GM23338 (cell line): ENCODE measurements at regions not wholly inside any gene's neighbourhood (a gene's known extent, or its start where the extent isn't known, plus 50 kb on each side); places are given as distances from the start of the nearest gene placed in this dataset.

Source experiments
- ATAC-seq: fragments of 200-7000 bp; cut with Tn5 transposase; 3 replicates; pipeline ENCODE4 v1.9.1; 2020
- DNase-seq: peaks from one replicate; pipeline ENCODE4 v3.0.0-alpha.2; 2015; ENCODE audit warnings: low spot score
- H2AFZ ChIP-seq: fragments of 200-600 bp; sonication (generic); 2 replicates; pipeline ENCODE4 v1.8.0; 2016; ENCODE audit warnings: antibody characterized with exemption, mild to moderate bottlenecking, moderate library complexity
- H3F3A ChIP-seq: fragments of 200-600 bp; sonication (generic); replicated peaks from 2 replicates; pipeline ENCODE4 v1.8.0; 2017; ENCODE audit warnings: antibody characterized with exemption, mixed run types, low read depth
- H3K27ac ChIP-seq: fragments of 200-600 bp; sonication (generic); 2 replicates; pipeline ENCODE4 v1.6.1; 2016; ENCODE audit warnings: low read depth
- H3K27me3 ChIP-seq: fragments of 200-600 bp; sonication (generic); 2 replicates; pipeline ENCODE4 v1.8.0; 2016; ENCODE audit warnings: mild to moderate bottlenecking, mixed run types, moderate library complexity; ENCODE audit not compliant: insufficient read depth
- H3K36me3 ChIP-seq: fragments of 200-600 bp; sonication (generic); 2 replicates; pipeline ENCODE4 v1.8.0; 2016; ENCODE audit warnings: mild to moderate bottlenecking; ENCODE audit not compliant: insufficient read depth
- H3K4me1 ChIP-seq: fragments of 200-600 bp; sonication (generic); 2 replicates; pipeline ENCODE4 v1.8.0; 2016; ENCODE audit warnings: mild to moderate bottlenecking, moderate library complexity; ENCODE audit not compliant: insufficient read depth
- H3K4me2 ChIP-seq: fragments of 200-600 bp; sonication (generic); 2 replicates; pipeline ENCODE4 v1.7.1; 2017; ENCODE audit warnings: mixed run types
- H3K4me3 ChIP-seq: fragments of 200-600 bp; sonication (generic); 2 replicates; pipeline ENCODE4 v1.6.1; 2016; ENCODE audit warnings: mixed run types
- H3K79me2 ChIP-seq: fragments of 200-600 bp; sonication (generic); replicated peaks from 2 replicates; pipeline ENCODE4 v1.8.0; 2017; ENCODE audit warnings: mild to moderate bottlenecking; ENCODE audit not compliant: insufficient read depth
- H3K9me2 ChIP-seq: fragments of 200-600 bp; sonication (generic); 2 replicates; pipeline ENCODE4 v1.8.0; 2017; ENCODE audit not compliant: insufficient read depth
- H4K20me1 ChIP-seq: fragments of 200-600 bp; sonication (generic); replicated peaks from 2 replicates; pipeline ENCODE4 v1.8.0; 2017; ENCODE audit warnings: mild to moderate bottlenecking; ENCODE audit not compliant: insufficient read depth
- H3K27ac Mint-ChIP-seq: 2 replicates; pipeline ENCODE4 v1.8.0; 2020; ENCODE audit warnings: inconsistent platforms, mild to moderate bottlenecking, moderate library complexity, mixed read lengths
- H3K27me3 Mint-ChIP-seq: 3 replicates; pipeline ENCODE4 v1.8.0; 2022; ENCODE audit warnings: low read depth, mild to moderate bottlenecking, moderate library complexity, mixed read lengths, inconsistent platforms; ENCODE audit not compliant: insufficient read depth, poor library complexity
- H3K36me3 Mint-ChIP-seq: 3 replicates; pipeline ENCODE4 v1.8.0; 2021; ENCODE audit warnings: low read depth, mild to moderate bottlenecking, inconsistent platforms, moderate library complexity, mixed read lengths
- H3K4me1 Mint-ChIP-seq: 3 replicates; pipeline ENCODE4 v1.8.0; 2020; ENCODE audit warnings: mild to moderate bottlenecking, inconsistent platforms, mixed read lengths
- H3K4me3 Mint-ChIP-seq: 3 replicates; pipeline ENCODE4 v1.8.0; 2021; ENCODE audit warnings: moderate library complexity, mild to moderate bottlenecking, inconsistent platforms, mixed read lengths
- H3K9me3 Mint-ChIP-seq: 3 replicates; pipeline ENCODE4 v1.8.0; 2020; ENCODE audit warnings: moderate library complexity, mild to moderate bottlenecking, inconsistent platforms, mixed read lengths
- CREB1 ChIP-seq: fragments of 250-450 bp; sonication (Bioruptor Pico); IDR thresholded peaks from 2 replicates; pipeline ENCODE4 v1.5.0; 2020; ENCODE audit warnings: low read depth, mild to moderate bottlenecking, moderate library complexity
- ETS1 ChIP-seq: IDR thresholded peaks from 2 replicates; pipeline ENCODE4 v1.6.1; 2016; ENCODE audit warnings: antibody characterized with exemption
- EZH2 ChIP-seq: fragments of 200-600 bp; sonication (generic); IDR thresholded peaks from one replicate; pipeline ENCODE4 v1.8.0; 2017; ENCODE audit warnings: antibody characterized with exemption, mild to moderate bottlenecking, low read depth; ENCODE audit not compliant: unreplicated experiment
- JUNB ChIP-seq: IDR thresholded peaks from one replicate; pipeline ENCODE4 v1.6.1; 2016; ENCODE audit warnings: antibody characterized with exemption; ENCODE audit not compliant: unreplicated experiment
- NANOG ChIP-seq: IDR thresholded peaks from 2 replicates; pipeline ENCODE4 v1.6.1; 2016; ENCODE audit warnings: antibody characterized with exemption, borderline replicate concordance
- POLR2AphosphoS5 ChIP-seq: IDR thresholded peaks from 2 replicates; pipeline ENCODE4 v1.6.1; 2016; ENCODE audit warnings: antibody characterized with exemption, low read depth
- REST ChIP-seq: IDR thresholded peaks from one replicate; pipeline ENCODE4 v1.6.1; 2018; ENCODE audit warnings: antibody characterized with exemption; ENCODE audit not compliant: unreplicated experiment
- STAT1 ChIP-seq: IDR thresholded peaks from one replicate; pipeline ENCODE4 v1.6.1; 2016; ENCODE audit warnings: antibody characterized with exemption; ENCODE audit not compliant: unreplicated experiment
- ZNF114 ChIP-seq: fragments of 250-450 bp; sonication (Bioruptor Pico); IDR thresholded peaks from 2 replicates; pipeline ENCODE4 v1.5.0; 2020; ENCODE audit warnings: mild to moderate bottlenecking, moderate library complexity
- ZNF331 ChIP-seq: fragments of 250-450 bp; sonication (Bioruptor Pico); IDR thresholded peaks from 2 replicates; pipeline ENCODE4 v1.5.0; 2020; ENCODE audit warnings: low read depth, mild to moderate bottlenecking, moderate library complexity
- ZNF462 ChIP-seq: fragments of 250-450 bp; sonication (Bioruptor Pico); IDR thresholded peaks from 2 replicates; pipeline ENCODE4 v1.5.0; 2020; ENCODE audit warnings: mild to moderate bottlenecking, moderate library complexity

DNA sequence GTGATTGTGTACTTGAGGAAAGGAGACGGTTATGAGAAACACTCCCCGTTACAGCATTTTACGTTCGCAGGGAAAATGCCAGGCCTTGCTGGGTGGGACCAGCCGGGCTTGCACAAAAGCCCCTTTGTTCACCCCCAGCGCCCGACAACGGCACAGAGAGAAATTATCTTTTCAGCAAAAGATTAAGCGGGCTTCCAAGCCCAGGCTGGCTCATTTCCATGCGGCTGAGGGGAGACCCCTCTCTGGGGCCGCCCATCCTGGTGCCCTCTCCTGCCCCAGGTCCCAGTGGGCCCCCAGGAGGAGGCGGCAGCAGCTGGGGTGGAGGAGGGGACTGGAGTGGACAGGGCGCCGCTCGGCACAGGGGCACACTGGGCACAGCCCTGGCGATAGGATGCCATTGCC, 50.8 kb upstream of the NOTCH1 start (continued):
- no peak for TF ChIP-seq REST

DNA sequence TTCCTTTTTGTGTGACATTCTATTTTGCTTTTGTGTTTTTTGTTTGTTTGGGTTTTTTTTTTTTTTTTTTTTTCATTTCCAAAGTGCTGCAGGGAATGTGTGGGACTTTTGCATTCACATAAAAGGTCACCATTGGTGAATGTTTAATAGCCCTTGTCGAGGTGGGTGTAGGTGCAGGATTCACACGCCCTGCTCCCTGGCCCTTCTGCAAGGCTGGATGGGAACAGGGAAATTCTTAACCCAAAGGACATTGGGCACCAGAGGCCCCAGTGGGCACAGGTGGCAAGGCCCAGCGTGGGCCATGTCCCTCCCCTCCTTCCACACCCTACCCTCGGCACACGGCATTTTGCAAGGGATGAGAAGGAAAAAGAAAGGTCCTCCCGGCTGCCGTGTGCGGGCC, 50.4 kb upstream of the NOTCH1 start:
- peaks cover 12% of the 10 kb centered on the region; the same call in 2 of the 3 replicates for H3K4me1 Mint-ChIP-seq
- Histone ChIP-seq H3K36me3 (no peaks in the 10 kb centered on the region), H3K27ac (no peak overlapping the region), H3F3A (0 out of 2 replicates have a peak, but pooled peaks cover 4% of the 10 kb centered on the region), H3K27me3 (no peaks in the 10 kb centered on the region), H2AFZ (no peak overlapping the region), H3K9me2 (no peaks in the 10 kb centered on the region), H3K4me1 (no peaks in the 10 kb centered on the region), H3K4me3 (no peak overlapping the region), H3K4me2 (no peak overlapping the region), H3K79me2 (no peaks in the 10 kb centered on the region), H4K20me1 (no peaks in the 10 kb centered on the region)
- H3K27me3 Mint-ChIP-seq: peaks cover 12% of the 10 kb centered on the region
- ATAC-seq: no peak
- no peak overlapping the region for H3K27ac Mint-ChIP-seq
- H3K36me3 Mint-ChIP-seq: peaks cover 6% of the 10 kb centered on the region; the same call in 2 of the 3 replicates
- DNase-seq: no peak
- peaks cover 10% of the 10 kb centered on the region for H3K9me3 Mint-ChIP-seq
- no peak overlapping the region for H3K4me3 Mint-ChIP-seq
- TF ChIP-seq ZNF331 (CRISPR knock-in tag): no peak
- TF ChIP-seq NANOG: no peak
- no peak for TF ChIP-seq ETS1
- no peak for TF ChIP-seq POLR2AphosphoS5
- no peak for TF ChIP-seq REST
- TF ChIP-seq JUNB: no peak
- no peak for TF ChIP-seq ZNF114 (CRISPR knock-in tag)
- no peak for TF ChIP-seq CREB1 (CRISPR knock-in tag)
- TF ChIP-seq STAT1: no peak
- no peak for TF ChIP-seq EZH2
- TF ChIP-seq ZNF462 (CRISPR knock-in tag): no peak
